LNCaP clone FGC (cell line): ENCODE measurements at regions not wholly inside any gene's neighbourhood (a gene's known extent, or its start where the extent isn't known, plus 50 kb on each side); places are given as distances from the start of the nearest gene placed in this dataset.

Experiments
- DNase-seq: peaks from one replicate; pipeline ENCODE4 v3.0.0-alpha.2; 2011; ENCODE audit warnings: low read depth
- H3K4me3 ChIP-seq: 2 replicates; pipeline ENCODE4 v1.5.1; 2011; ENCODE audit warnings: mild to moderate bottlenecking, low read depth, low read length, control low read depth
- CTCF ChIP-seq: IDR thresholded peaks from 2 replicates; pipeline ENCODE4 v1.5.1; 2012; ENCODE audit warnings: mild to moderate bottlenecking; ENCODE audit not compliant: control insufficient read depth, insufficient read depth; ENCODE audit errors: extremely low read depth

- DNase-seq: no peak
- no peak overlapping the region for H3K4me3 ChIP-seq
- no peak for TF ChIP-seq CTCF
These were observed 439.1 kb downstream of the PLA2G4A start for GRCh38 chr1:187267827-187268226.

- TF ChIP-seq CTCF: no peak
- H3K4me3 ChIP-seq: no peak overlapping the region
- no peak for DNase-seq
These were observed 441.5 kb downstream of the PLA2G4A start for GRCh38 chr1:187270256-187270655.

- peak; percentile 67 for DNase-seq
- no peak for TF ChIP-seq CTCF
- H3K4me3 ChIP-seq: no peak overlapping the region
These were observed 446.6 kb downstream of the PLA2G4A start for GRCh38 chr1:187275346-187275745.

- peak; percentile 87 for DNase-seq
These were observed 447.3 kb downstream of the PLA2G4A start for GRCh38 chr1:187275985-187276575.

GRCh38 chr1:187276677-187277076 lies 447.9 kb downstream of the PLA2G4A start:
- TF ChIP-seq CTCF: no peak
- no peak overlapping the region for H3K4me3 ChIP-seq
- DNase-seq: peak; percentile 87

More at GRCh38 chr1:187275985-187276575, 447.3 kb downstream of the PLA2G4A start:
- H3K4me3 ChIP-seq: no peak overlapping the region
- TF ChIP-seq CTCF: no peak

- TF ChIP-seq CTCF: no peak
- no peak overlapping the region for H3K4me3 ChIP-seq
- no peak for DNase-seq
These were observed 451.3 kb downstream of the PLA2G4A start for GRCh38 chr1:187280031-187280430.

GRCh38 chr1:187281085-187281484 lies 452.3 kb downstream of the PLA2G4A start:
- H3K4me3 ChIP-seq: no peak overlapping the region
- no peak for DNase-seq
- no peak for TF ChIP-seq CTCF
